ENCODE measurements at regions not wholly inside any gene's neighbourhood (a gene's known extent, or its start where the extent isn't known, plus 50 kb on each side); places are given as distances from the start of the nearest gene placed in this dataset.
"Not testable (repeated sequence)": the region's sequence is repeated elsewhere in the genome, so short reads cannot be mapped to it uniquely, and the experiment has no call there.

DNA sequence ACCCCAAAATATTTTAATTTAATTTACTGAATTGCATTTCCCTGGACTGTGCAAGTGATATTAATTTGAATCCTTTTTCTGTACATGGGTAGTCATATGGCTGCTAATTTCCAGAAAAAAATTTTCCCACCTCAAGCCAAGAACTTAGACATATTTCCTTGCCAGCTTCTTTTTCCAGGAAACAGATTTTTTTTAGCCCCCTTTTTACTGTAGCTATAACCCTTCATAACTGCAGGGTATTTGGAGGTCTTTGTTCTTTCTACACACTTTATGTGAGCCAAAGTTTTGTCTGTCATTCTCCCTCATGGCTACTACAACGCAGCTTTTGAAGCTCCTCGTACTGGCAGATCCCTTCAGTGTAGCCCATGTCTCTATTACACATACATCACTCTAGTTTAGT is 261.2 kb upstream of the PIK3R1 start:
- H3K4me3 ChIP-seq (ENCODE audit: low read depth, low read length): no peak overlapping the region

DNA sequence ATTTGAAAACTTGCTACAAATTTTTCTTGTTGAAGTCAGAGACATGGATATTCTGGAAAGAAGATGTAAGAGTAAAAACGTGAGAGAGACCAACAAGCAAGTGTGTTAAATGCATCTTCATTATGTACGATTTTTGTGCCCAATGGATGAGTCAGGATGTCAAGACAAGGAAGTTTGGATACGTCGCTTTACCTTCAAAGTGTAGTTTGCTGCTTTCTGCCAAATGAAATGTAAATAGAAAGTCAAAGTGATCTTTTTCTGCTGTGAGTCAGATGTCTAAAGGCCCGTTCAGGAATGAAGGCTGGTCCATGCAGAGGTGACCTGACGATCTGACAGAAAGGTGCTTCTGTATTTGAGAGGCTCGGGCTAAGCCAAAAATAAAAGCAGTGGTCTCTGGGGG is 273.1 kb upstream of the PIK3R1 start:
- H3K4me3 ChIP-seq (ENCODE audit: low read depth, low read length): no peak overlapping the region

DNA sequence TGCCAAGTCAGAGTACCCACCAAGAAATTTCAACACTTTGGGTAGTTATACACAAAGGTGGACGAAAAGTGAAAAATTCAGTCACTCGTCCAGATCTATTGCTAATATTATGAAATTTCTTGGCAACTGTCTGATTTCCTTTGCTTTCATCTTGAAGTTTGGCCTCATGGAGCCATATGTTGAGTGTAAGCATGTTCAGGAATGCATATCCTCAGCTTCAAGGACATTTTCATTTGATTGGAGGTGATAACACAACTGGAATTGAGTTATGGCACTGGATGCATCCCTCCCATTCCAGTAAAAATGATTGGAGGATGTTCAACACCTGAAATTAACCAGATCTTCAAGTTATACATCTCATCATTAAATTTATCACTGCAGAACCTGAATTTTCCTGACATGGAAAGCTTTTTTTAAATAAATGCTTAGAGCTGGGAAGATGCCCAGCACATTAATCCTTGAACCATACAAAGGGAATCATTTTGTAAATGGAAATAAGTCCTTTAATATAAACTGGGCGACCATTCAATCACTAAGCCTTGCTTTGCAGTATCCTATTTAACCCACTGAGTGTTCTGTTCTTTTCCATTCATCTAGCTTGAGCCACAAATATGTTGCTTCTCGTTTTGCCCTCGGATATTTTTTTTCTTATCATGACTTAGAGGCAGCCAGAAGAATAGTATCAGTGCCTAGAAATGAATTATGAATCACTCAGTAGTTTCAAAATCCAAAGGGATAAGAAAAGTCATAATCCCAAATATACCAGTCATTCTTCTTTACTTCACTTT is 273.7 kb upstream of the PIK3R1 start:
- no peak overlapping the region for H3K4me3 ChIP-seq (ENCODE audit: low read depth, low read length)

- no peak overlapping the region for H3K4me3 ChIP-seq (ENCODE audit: low read depth, low read length)
Measured at GRCh38 chr5:67935908-67936566, 279.5 kb upstream of the PIK3R1 start.

GRCh38 chr5:67934976-67935375 is 280.6 kb upstream of the PIK3R1 start:
- no peak overlapping the region for H3K4me3 ChIP-seq (ENCODE audit: low read depth, low read length)

DNA sequence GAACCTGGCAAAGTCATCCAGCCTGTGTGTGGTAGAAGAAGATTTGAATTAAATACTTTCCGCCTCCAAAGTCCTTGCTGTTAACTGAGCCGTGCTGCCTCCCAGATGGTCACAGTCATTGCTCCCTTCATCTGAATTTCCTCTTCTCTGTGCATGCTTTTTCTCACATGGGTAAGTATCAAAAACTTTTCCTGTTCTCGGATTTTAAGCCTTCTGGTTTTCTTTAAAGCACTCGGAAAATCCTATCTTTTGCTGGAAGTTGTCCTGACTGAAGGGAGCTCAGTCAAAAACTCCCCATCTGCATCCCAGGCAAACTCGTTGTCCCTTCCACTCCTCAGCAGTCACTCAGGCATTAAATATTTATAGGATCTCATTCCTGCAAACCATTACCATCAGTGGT is 290.0 kb upstream of the PIK3R1 start:
- H3K4me3 ChIP-seq (ENCODE audit: low read depth, low read length): no peak overlapping the region

DNA sequence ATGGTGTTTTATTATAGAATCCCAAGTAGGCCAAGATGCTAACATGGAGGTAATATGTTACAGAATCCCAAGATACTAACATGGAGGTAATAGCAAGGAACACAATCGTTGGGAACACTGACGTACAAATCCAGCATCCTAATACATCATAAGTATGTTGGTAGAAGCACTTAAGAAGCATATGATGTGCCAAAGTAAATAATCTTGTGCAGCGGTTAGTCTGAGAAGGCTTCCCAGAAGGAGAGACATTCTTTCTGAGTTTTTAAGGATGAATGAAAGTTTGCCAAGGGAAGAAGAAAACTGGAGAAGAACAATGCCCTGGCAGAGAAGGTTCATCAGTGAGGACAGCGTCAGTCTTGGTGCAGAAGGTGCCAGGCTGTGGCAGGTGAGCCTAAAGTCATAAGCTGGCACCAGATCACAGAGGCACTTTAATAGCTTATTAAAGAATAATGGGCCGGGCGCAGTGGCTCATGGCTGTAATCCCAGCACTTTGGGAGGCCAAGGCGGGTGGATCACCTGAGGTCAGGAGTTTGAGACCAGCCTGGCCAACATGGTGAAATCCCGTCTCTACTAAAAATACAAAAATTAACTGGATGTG is 294.5 kb upstream of the PIK3R1 start:
- H3K4me3 ChIP-seq (ENCODE audit: low read depth, low read length): no peak overlapping the region

DNA sequence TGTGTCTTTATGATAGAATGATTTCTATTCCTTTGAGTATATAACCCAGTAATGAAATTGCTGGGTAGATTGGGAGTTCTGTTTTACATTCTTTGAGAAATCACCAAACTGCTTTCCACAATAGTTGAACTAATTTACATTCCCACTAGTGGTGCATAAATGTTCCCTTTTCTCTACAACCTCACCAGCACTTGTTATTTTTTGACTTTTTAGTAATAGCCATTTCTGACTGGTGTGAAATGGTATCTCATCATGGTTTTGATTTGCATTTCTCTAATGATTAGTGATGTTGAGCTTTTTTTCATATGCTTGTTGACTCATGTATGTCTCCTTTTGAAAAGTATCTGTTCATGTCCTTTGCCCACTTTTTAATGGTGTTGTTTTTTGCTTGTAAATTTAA is 296.0 kb upstream of the PIK3R1 start:
- H3K4me3 ChIP-seq (ENCODE audit: low read depth, low read length): not testable (repeated sequence)

DNA sequence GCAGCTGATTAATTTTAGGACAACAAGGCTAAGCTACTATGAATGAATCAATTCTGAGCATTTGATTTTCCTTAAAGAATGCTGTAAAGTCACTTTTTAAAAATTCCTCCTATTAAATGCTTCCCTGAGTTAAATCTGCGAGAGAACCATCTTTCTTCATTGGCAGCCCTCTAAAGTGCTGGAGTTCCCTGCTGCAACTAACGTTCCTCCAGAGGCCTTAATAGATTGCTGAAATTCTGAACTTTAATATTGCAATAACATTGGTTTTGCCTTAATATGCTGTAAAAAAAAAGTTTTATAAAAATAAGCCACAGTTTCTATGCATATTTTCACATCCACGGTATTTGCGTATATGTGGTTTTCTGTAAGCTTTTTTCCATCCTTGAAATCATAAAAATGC is 298.0 kb upstream of the PIK3R1 start:
- no peak overlapping the region for H3K4me3 ChIP-seq (ENCODE audit: low read depth, low read length)

DNA sequence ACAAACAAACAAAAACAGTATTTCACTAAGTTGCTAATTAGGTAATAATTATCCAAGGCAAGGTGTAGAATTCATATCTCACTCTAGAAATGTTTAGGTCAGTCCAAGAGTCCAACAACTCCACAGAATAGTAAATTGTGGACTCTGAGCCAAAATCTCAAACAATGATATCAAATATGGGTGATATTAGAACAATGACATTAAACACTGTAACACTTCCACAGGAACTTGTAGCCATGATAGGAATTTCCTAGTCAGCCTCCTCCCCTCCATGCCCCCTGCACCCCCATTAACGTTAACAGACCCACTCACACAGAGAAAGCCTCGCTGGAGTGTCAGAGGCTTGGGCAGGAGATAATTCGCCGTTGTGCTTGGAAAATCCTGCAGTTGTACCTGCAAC is 305.0 kb upstream of the PIK3R1 start:
- H3K4me3 ChIP-seq (ENCODE audit: low read depth, low read length): no peak overlapping the region

DNA sequence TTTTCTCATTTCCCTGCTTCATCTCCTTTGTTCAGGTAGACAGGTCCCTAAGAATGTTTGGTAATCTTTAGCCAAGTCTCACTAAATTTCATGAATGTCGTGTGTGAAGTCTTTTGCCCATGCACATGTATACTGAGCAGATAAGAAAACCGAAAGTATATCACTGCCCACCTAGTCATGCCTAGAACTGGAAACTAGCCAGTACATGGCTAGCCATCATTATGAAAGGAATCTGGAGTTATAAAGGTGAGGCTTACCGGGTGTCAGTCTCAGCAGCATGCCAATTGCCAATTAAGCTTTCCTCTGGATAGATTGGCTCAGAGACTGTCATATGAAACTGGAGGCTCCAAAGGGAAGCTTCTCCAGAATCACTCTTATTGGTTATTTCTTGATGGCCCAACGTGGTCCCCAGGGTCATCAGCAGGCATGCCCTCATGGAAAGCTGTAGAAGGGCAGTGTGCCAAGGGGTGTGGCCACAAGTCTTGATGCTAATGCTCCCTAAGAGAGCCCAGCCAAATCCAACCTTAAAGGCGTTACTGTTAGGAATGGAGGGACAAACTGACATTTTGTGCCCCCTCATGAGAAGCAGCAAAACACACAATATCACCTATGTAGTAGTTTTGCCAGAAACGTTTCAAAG is 307.3 kb upstream of the PIK3R1 start:
- no peak overlapping the region for H3K4me3 ChIP-seq (ENCODE audit: low read depth, low read length)

GRCh38 chr5:67904366-67904765 is 311.2 kb upstream of the PIK3R1 start:
- no peak overlapping the region for H3K4me3 ChIP-seq (ENCODE audit: low read depth, low read length)

GRCh38 chr5:67903656-67904055 is 311.9 kb upstream of the PIK3R1 start:
- H3K4me3 ChIP-seq (ENCODE audit: low read depth, low read length): no peak overlapping the region

DNA sequence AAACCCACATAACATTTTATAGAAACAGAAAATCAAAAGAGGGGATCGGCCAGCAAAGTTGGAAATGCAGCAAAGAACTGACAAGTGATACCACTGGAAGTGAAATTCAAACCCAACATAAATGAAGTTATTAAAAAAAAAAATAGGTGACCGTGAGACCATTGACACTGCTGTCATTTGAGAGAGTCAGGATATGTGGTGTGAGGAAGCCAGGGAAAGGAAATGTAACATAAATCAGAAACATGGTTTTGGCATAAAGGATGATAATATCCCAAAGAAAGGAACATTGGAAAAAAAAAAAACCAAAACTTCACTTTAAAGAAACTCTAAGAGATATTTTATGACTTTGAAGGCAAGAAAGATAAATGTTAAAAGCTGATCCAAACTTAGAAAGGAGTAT is 312.4 kb upstream of the PIK3R1 start:
- no peak overlapping the region for H3K4me3 ChIP-seq (ENCODE audit: low read depth, low read length)

DNA sequence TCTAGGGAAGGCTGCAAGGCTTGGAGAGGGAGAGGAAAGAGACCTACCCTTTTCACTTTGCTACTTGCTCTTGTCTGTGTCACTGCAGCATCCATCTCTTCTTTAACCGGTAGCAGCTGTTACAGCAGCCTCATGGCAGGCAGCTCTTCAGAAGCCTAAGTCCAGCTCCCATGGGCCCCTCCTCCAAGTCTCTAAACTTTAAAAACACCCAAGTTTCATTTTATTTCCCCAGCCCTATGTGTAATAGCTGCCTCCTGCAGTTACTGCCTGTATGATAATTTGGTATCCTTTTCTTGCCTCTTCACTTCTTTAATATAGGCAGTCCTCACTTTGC is 313.1 kb upstream of the PIK3R1 start:
- no peak overlapping the region for H3K4me3 ChIP-seq (ENCODE audit: low read depth, low read length)

DNA sequence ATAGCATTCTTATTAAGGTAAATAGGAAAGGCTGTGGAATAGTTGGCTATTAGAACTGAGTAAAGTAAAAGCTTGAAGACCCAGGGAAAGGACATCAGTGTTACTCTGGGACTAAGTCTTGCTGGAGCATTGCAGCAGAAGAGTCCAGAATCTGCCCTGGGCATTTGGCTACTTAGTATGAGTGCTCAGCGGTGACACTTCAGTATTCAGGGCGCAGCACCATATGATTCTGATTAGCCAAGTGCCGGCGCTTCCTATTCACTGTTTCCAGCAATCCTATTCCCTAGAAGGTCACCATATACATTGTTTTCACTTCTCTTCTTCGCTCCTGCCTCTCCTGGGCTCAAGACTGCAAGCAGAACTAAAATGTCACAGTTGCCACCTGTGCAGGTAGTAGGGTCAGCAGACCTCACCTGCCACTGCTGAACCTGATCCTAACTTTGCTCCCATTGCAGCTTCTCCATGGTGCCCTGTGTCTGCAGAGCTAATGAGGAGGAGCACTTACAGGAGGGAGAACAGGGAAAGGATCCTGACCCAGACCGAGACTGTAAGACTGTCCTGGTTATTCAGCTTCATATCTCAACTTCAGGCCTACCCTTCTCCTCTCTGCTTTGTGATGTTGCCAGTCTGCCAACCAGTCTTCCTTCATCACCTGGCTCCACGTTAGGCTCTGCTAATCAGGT is 313.6 kb upstream of the PIK3R1 start:
- no peak overlapping the region for H3K4me3 ChIP-seq (ENCODE audit: low read depth, low read length)

- no peak overlapping the region for H3K4me3 ChIP-seq (ENCODE audit: low read depth, low read length)
Measured at GRCh38 chr5:67900514-67900913, 315.0 kb upstream of the PIK3R1 start.

GRCh38 chr5:67897980-67898379 is 317.6 kb upstream of the PIK3R1 start:
- H3K4me3 ChIP-seq (ENCODE audit: low read depth, low read length): no peak overlapping the region

GRCh38 chr5:67897431-67897830 is 318.1 kb upstream of the PIK3R1 start:
- H3K4me3 ChIP-seq (ENCODE audit: low read depth, low read length): no peak overlapping the region

- no peak overlapping the region for H3K4me3 ChIP-seq (ENCODE audit: low read depth, low read length)
Measured at GRCh38 chr5:67896930-67897313, 318.6 kb upstream of the PIK3R1 start.

GRCh38 chr5:67896311-67896929 is 319.1 kb upstream of the PIK3R1 start:
- H3K4me3 ChIP-seq (ENCODE audit: low read depth, low read length): no peak overlapping the region
